NCI-H128 (cell line): ENCODE measurements at regions not wholly inside any gene's neighbourhood (a gene's known extent, or its start where the extent isn't known, plus 50 kb on each side); places are given as distances from the start of the nearest gene placed in this dataset.

Experiments used
- DNase-seq: peaks from one replicate; lab custom pipeline; 2025; ENCODE audit not compliant: unreplicated experiment; lab: John Stamatoyannopoulos, UW

- DNase-seq: no peak
Observed at GRCh38 chr7:18354108-18355085, 141.2 kb upstream of the HDAC9 start.

GRCh38 chr7:18356191-18356645 lies 139.3 kb upstream of the HDAC9 start:
- no peak for DNase-seq

GRCh38 chr7:18357691-18358090 lies 137.9 kb upstream of the HDAC9 start:
- DNase-seq: no peak

- no peak for DNase-seq
Observed at GRCh38 chr7:18361756-18362155, 133.8 kb upstream of the HDAC9 start.

- DNase-seq: no peak
Observed at GRCh38 chr7:18363751-18364380, 131.7 kb upstream of the HDAC9 start.

DNA sequence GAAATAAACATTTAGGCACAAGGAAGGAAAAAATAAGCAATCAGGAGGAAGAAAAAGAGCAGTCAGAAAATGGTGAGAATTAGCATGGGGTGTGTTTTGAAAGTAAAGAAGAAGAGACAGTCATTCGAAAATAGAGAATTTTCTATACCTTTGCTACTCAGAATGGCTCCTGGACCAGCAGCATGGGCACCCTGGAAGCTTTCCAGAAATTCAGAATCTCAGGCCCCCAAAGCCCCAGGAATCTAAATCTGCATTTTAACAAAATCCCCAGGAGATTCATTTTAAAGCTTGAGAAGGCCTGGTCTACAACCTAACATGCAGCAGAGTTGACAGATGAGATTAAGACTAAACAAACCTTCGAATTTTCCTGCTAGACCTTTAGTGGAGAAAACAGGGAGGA lies 131.2 kb upstream of the HDAC9 start:
- DNase-seq: no peak

GRCh38 chr7:18366394-18366793 lies 129.2 kb upstream of the HDAC9 start:
- DNase-seq: no peak

DNA sequence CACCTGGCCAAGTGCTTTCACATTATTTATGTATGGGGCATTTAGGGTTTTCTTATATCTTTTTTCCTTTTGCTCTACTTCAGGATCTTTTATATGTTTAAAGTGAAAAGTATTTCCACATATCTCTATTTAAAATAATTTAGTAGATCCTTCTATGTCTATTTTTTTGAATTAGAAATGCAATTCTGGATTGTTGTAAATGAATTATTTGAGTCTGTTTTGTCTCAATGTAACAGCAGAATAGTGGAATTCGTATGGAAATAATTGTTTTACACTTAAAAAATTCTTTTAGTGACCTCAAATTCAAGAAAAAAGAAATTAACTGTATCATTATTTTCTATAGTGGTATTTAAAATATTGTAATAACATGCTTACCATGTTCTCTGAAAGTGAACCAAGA lies 126.5 kb upstream of the HDAC9 start:
- DNase-seq: no peak

- DNase-seq: no peak
Observed at GRCh38 chr7:18370633-18371032, 124.9 kb upstream of the HDAC9 start.

GRCh38 chr7:18378989-18379605 lies 116.5 kb upstream of the HDAC9 start:
- DNase-seq: no peak

GRCh38 chr7:18384491-18385143 lies 110.9 kb upstream of the HDAC9 start:
- peak; percentile 41 for DNase-seq

- peak; percentile 2 for DNase-seq
Observed at GRCh38 chr7:18386607-18387006, 108.9 kb upstream of the HDAC9 start.

GRCh38 chr7:18387191-18387735 lies 108.3 kb upstream of the HDAC9 start:
- DNase-seq: no peak

DNA sequence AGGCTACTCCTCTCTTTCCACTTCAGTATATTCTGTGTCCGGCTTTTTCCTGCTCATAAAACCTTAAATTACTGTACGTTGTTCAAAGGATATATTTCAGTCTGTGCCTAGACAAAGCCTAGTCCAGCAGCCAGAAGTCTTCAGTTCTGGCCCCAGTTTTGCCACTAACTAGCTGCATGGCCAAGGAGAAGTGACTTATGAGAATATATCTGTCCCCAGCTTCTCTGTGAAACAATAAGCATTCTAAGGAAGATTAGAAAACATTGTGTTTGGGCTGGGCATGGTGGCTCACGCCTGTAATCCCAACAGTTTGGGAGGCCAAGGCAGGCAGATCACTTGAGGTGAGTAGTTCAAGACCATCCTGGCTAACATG lies 105.0 kb upstream of the HDAC9 start:
- no peak for DNase-seq

GRCh38 chr7:18393465-18394118 lies 102.0 kb upstream of the HDAC9 start:
- DNase-seq: no peak

DNA sequence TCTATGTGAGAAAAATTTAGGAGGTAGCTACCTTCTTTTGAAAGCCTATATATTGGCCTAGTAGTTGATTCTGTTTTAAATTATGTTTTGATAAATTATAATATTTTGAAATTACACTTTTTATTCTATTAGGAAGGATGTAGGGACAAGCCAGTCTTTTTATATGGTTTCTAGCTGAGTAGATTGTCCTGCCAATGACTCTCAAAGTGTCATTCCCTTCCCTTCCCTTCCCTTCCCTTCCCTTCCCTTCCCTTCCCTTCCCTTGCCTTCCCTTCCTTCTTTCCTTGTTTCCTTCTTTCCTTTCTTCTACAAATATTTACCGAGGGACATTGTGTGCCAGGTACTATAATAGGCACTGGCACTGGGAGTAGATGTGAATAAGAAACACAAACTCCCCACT lies 99.7 kb upstream of the HDAC9 start:
- DNase-seq: no peak

GRCh38 chr7:18396953-18397352 lies 98.6 kb upstream of the HDAC9 start:
- DNase-seq: no peak

DNA sequence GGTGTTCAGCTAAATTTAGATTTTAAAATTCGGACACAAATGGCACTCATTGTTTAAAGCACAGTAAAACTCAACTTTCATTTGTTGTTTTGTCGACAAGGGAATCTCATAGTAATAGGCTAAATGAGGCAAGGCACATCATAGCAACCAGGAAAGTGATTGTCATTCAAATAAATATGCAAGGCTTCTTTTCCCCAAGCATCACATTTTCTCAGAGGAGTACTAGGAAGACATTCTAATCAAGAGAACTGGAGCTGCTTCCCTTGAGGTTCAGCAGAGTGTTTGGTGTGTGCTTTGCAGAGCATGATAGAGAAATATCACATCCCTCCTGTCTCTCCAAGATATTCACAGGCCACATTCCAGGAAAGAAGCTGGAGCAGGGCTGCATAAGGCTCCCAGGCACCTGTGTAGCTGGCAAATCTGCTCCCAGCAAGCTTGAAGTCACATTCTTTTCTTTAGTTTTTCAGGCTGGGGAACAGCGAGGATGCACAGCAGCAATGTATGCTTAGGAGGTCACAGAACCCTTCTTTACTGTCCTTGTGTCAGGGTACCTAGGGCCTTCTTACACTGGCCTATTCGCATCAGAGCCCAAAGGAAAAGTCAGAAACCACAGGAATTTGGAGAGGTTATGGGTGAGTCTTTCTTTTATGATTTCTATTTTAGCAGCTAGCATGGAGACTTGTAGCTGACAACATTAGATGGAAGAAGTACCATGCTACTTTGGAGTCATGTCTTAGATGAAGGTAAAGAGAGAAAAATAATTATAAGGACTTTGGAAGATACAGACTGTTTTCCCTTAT lies 95.9 kb upstream of the HDAC9 start:
- no peak for DNase-seq

GRCh38 chr7:18400275-18400674 lies 95.3 kb upstream of the HDAC9 start:
- no peak for DNase-seq

- DNase-seq: no peak
Observed at GRCh38 chr7:18400726-18401125, 94.8 kb upstream of the HDAC9 start.
